ENCODE measurements at regions not wholly inside any gene's neighbourhood (a gene's known extent, or its start where the extent isn't known, plus 50 kb on each side); places are given as distances from the start of the nearest gene placed in this dataset.

GRCh38 chr2:208653383-208653782, 246.8 kb downstream of the PTH2R start:
- no peak for TF ChIP-seq CTCF (conservative IDR thresholded peaks at IDR 0.05; ENCODE audit: low read depth in 2 of 2)
- no peak for TF ChIP-seq POLR2AphosphoS5 (IDR thresholded peaks at IDR 0.05; ENCODE audit: low read depth)
- TF ChIP-seq EZH2 (IDR thresholded peaks at IDR 0.05; ENCODE audit: low read depth, unreplicated experiment), result no peak
- TF ChIP-seq STAT1 (IDR thresholded peaks at IDR 0.05; ENCODE audit: unreplicated experiment), result no peak
- no peak for TF ChIP-seq JUNB (IDR thresholded peaks at IDR 0.05; ENCODE audit: unreplicated experiment)
- no peak for TF ChIP-seq ZNF462 (CRISPR knock-in tag; IDR thresholded peaks at IDR 0.05)
